HG02973 (cell line): ENCODE measurements at regions not wholly inside any gene's neighbourhood (a gene's known extent, or its start where the extent isn't known, plus 50 kb on each side); places are given as distances from the start of the nearest gene placed in this dataset.
"Not testable (repeated sequence)": the region's sequence is repeated elsewhere in the genome, so short reads cannot be mapped to it uniquely, and the experiment has no call there.

Experiments used
- ATAC-seq: cut with Tn5 transposase; IDR thresholded peaks from one replicate; pipeline ENCODE4 v1.9.1; 2021; ENCODE audit warnings: moderate library complexity; ENCODE audit not compliant: unreplicated experiment

GRCh38 chr5:122665051-122665450, 109.8 kb upstream of the SNX2 start:
- no peak for ATAC-seq

GRCh38 chr5:122668552-122668951, 106.3 kb upstream of the SNX2 start:
- no peak for ATAC-seq

DNA sequence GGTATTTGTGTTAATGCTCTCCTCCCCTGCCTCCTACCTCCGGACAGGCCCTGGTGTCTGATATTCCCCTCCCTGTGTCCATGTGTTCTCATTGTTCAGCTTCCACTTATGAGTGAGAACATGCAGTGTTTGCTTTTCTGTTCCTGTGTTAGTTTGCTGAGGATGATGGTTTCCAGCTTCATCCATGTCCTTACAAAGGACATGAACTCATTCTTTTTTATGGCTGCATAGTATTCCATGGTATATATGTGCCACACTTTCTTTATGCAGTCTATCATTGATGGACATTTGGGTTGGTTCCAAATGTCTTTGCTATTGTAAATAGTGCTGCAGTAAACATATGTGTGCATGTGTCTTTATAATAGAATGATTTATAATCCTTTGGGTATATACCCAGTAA, 105.2 kb upstream of the SNX2 start:
- ATAC-seq = not testable (repeated sequence)

DNA sequence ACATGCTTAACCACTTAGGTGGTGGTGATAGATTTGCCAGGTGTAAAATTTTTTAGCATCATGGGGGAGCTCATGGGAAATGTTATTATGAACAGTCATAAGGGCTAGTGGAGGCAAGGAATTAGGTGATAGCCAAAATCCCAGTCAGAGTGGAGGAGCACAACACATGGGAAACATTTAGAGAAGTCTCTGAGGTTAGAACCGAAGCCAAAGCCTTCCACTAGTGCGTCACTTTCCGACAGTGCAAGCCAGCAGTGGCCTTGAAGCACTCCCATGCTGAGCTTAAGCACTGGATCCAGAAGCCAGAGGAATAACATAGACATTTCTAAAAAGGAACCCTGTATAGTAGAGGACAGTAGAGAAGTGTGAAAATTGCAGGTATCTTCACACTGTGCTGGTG, 101.5 kb upstream of the SNX2 start:
- no peak for ATAC-seq

DNA sequence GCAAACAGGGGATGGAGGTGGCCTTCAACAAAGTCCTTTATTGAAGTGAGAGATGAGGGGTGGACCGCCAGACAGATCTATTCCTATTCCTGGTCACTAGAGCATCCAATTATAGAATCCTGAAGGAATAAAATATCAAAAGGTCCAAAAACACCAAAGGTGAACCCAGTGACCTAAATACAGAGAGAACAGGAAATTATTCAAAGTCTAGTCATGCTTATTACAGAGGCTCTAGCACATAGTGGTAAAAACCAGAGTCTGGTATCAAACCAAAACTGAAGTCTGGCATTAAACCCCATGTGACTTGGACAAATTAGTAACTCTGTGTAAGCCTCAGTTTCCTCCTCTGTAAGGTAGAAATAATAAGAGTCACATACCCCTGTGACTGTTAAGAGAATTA, 100.5 kb upstream of the SNX2 start:
- no peak for ATAC-seq

- no peak for ATAC-seq
Observed at GRCh38 chr5:122680623-122681350, 94.1 kb upstream of the SNX2 start.

GRCh38 chr5:122683631-122684030, 91.2 kb upstream of the SNX2 start:
- ATAC-seq = no peak

DNA sequence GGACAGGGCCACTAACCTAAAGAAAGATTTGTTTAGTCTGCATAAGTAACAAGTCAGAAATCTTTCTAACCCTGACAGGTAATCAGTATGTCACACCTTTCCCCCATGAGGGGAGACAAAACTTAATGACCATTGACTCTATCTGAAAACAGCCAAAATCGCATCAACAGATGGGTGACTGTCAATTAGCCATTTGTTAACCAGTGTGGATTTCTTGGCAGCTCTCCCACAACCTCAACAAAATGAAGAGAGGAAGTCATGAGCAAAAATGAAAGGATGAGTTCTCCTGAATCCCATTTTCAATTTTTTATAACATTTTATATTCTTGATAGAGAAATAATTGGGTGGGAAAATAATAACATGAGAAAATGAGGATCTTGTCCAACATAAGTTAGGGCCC, 84.6 kb upstream of the SNX2 start:
- no peak for ATAC-seq

DNA sequence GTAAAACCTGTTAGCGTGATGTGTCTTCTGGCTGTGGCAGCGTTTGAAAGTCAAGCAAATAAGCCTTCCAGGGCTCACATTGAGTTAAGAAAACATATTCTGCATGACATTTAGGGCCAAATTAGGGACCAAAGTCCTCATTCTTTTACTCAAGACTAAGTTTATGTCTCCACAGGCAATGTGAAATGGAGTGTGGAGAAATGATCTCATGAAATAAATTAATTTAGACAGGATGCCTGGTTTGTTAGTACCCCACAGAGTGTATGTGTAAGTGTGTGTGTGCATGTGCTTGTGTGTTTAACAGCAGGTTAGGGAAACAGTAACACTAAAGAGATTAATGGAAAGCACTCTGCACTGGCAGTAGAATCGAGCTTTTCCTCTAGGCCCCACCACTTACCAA, 82.9 kb upstream of the SNX2 start:
- no peak for ATAC-seq

GRCh38 chr5:122693963-122694362, 80.9 kb upstream of the SNX2 start:
- no peak for ATAC-seq

DNA sequence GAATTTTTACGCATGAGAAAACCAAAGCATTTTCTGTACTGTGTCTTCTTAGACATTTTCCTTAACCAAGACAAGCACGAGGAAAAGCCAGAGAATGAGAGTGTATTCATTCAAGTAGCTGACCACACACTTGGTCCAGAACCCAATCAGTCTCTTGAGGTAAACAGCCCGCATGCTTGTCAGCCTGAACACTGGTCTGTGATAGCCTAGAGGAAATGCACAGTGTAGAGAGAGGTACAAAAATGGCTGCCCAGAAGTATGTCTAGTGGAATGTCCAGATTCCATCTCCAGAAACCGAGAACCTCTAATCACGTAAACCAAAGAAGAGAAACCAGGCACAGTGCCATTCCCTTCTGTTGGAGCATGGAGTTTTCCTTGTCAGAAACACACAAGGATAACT, 80.0 kb upstream of the SNX2 start:
- ATAC-seq = no peak

GRCh38 chr5:122696735-122697134, 78.1 kb upstream of the SNX2 start:
- ATAC-seq = not testable (repeated sequence)

- ATAC-seq = no peak
Observed at GRCh38 chr5:122697191-122697590, 77.7 kb upstream of the SNX2 start.

DNA sequence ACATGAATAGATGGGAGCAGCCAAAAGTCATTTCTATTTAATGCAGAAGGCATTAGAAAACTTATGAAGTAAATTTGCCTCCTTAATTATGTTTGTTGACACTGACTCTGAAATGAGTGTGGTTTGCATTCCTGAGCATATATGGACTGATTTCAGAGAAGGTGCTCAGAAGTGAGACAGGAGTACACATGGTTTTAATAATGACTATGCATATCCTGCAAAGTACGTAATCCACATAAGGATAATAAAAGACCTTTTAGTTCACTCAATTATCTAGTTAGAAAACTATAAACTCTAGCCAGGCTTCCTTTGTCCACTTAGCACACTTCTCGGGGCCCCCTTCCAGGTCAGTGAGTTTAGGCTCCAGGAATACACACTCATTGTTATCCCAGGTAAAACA, 75.7 kb upstream of the SNX2 start:
- ATAC-seq = no peak

DNA sequence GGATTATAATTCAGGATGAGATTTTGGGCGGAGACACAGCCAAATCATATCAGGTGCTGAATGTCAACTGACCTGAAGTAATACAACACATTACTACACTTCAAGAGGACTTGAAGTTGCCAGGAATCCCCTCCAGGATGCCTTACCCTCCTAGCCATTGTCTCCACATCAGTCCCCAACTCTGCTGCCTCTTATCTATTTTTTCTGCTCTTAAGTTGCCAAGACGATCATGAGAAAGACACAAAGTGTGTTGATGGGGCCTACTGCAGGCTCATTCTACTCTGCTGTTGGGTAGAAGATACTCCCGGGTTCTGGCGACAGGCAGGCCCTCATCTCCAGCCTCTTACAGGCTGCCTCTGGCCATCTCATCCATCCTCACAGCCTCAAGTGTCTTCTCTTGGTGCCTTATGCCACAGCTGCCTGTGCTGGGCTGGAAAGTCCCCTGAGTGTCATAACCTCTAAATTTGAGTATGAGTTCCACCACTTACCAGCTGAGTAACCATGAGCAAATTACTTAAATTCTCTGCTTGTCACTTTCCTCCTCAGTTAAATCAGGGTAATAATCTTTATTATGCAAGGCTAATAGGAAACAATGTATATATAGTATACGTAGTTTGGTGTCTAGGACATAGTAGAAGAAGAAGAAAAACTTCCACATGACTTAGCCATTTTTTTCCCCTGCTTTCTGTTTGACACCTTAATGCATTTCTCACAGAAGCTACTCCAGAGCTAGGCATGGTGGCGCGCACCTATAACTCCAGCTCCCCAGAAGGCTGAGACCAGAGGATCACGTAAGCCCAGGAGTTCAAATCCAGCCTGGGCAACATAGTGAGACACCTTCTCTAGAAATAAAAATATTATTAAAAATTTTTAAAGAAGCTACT, 73.0 kb upstream of the SNX2 start:
- ATAC-seq = peak; percentile 99

DNA sequence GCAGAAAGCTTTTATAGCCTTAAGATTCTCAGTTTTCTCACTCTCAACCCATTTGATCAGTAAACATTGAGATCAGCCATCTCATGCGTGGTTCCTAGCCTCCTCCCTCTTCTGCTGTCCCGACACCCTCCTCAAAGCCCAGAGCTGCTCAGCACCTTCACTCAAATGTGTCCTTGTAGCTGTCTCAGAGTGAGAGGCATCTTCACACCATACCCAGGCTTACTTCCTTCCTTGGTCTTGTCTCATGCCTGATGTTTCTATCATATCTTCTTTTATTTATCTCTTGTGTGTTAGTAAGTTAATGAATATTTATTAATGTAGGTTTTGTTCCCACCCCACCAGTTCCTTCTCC, 72.4 kb upstream of the SNX2 start:
- peak; percentile 39 for ATAC-seq

GRCh38 chr5:122703203-122703602, 71.7 kb upstream of the SNX2 start:
- ATAC-seq = no peak

DNA sequence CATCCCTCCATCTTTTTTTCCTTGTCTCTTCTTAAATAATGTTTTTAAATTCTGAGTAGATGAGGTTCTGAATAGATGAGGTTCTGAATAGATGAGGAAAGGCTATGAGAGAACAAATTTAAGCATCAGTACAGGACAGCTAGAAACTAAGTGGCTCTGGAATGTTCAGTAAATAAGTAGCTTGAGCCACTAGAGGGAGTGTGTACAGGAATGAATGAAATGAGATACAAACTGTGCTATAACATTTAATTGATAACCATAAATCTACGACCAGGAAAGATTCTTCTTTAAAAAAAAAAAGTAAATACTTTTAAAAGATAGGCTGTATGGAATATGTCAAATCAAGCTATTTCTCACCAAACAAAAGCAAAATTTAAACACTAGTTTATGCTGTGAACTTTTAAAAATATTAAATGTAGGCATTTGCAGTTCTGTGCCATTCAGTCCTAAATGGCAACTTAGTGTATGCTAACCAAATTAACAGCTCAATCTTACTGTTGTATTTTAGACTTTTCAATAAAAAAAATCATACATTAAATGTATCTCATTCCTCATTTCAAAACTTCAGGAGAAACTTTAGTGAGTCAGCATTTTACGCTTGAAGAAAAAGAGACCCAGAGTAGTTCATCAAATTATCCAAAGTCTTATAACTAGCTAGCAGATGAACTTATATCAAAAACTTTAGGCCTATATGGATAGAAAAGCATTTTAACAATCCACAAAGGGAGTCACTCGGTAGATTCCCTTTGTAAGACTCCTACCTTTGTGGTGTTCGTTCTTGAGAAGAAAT, 70.4 kb upstream of the SNX2 start:
- no peak for ATAC-seq

- no peak for ATAC-seq
Observed at GRCh38 chr5:122705851-122706250, 69.0 kb upstream of the SNX2 start.

GRCh38 chr5:122707796-122708195, 67.1 kb upstream of the SNX2 start:
- no peak for ATAC-seq

GRCh38 chr5:122713041-122713440, 61.8 kb upstream of the SNX2 start:
- ATAC-seq = no peak

- no peak for ATAC-seq
Observed at GRCh38 chr5:122715095-122715494, 59.8 kb upstream of the SNX2 start.
